Activated CD4-positive, alpha-beta memory T cell treated with anti-CD3 and anti-CD28 coated beads for 36 hours (primary cell): ENCODE measurements at regions not wholly inside any gene's neighbourhood (a gene's known extent, or its start where the extent isn't known, plus 50 kb on each side); places are given as distances from the start of the nearest gene placed in this dataset.

Source experiments
- CTCF ChIA-PET: fragments of 350-600 bp; sonication (Branson Sonifier 250); formaldehyde crosslinking; loops from one replicate; lab custom pipeline; 2021; ENCODE audit warnings: antibody characterized with exemption, inconsistent platforms; lab: Charles Lee
- POLR2A ChIA-PET: fragments of 350-600 bp; sonication (Branson Sonifier 250); formaldehyde crosslinking; loops from one replicate; lab custom pipeline; 2021; ENCODE audit warnings: antibody characterized with exemption; lab: Charles Lee
- DNase-seq: peaks from one replicate; pipeline ENCODE4 v3.0.0-alpha.2; 2020
- H3K27ac Mint-ChIP-seq: one replicate; pipeline ENCODE4 v1.8.0; 2021; ENCODE audit warnings: mixed read lengths
- H3K27me3 Mint-ChIP-seq: one replicate; pipeline ENCODE4 v1.8.0; 2021; ENCODE audit warnings: mixed read lengths
- H3K36me3 Mint-ChIP-seq: one replicate; pipeline ENCODE4 v1.8.0; 2021; ENCODE audit warnings: mixed read lengths
- H3K4me1 Mint-ChIP-seq: one replicate; pipeline ENCODE4 v1.8.0; 2021; ENCODE audit warnings: low read depth, mixed read lengths
- H3K4me3 Mint-ChIP-seq: one replicate; pipeline ENCODE4 v1.8.0; 2021; ENCODE audit warnings: mild to moderate bottlenecking, mixed read lengths
- H3K9me3 Mint-ChIP-seq: one replicate; pipeline ENCODE4 v1.8.0; 2021; ENCODE audit warnings: mixed read lengths
- intact Hi-C: fragments of 100-400 bp; cut with micrococcal nuclease; formaldehyde crosslinking; loops from one replicate; pipeline ENCODE4 v1.15.1; 2023

DNA sequence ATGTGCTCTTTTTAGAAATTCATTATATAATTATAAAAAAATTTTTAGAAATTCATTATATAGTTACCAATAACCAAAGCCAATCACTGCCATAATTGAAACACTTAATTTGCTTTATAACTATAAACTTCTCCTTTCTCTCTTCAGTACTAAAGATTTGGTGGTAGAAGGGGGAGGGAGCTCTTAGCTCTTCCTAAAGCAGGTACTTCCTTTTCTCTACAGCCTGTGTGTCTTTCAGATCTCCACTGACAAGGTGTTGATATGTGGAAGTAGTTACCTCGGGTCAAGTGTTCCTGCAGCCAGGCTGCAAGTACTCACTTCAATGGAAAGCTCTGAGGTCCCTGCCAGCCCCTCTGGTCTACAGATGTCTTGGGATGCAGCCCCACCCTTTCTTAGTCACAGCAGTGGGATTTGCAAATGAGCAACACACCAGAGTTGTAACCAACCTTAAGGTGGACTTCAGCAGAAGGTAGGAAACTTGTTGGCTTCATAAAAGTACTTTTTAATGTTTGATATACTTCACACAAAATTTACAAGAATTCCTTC, 690.0 kb downstream of the ARHGAP15 start:
- Mint-ChIP-seq H3K9me3 (no peaks in the 10 kb centered on the region), H3K4me1 (no peaks in the 10 kb centered on the region), H3K27me3 (peaks cover 11% of the 10 kb centered on the region), H3K36me3 (no peaks in the 10 kb centered on the region), H3K27ac (no peak overlapping the region), H3K4me3 (no peak overlapping the region)
- intact Hi-C loops, result no loop called here
- CTCF ChIA-PET, result no interaction called here
- no peak for DNase-seq
- POLR2A ChIA-PET, result no interaction called here
